Transverse colon (tissue), 4 donors: ENCODE measurements at regions not wholly inside any gene's neighbourhood (a gene's known extent, or its start where the extent isn't known, plus 50 kb on each side); places are given as distances from the start of the nearest gene placed in this dataset.

Experiments
- DNase-seq: peaks from one replicate; pipeline ENCODE4 v3.0.0-alpha.2; 2019
- H3K27ac ChIP-seq, 4 donors: fragments of 200-600 bp; sonication (generic); 2 replicates each; pipeline ENCODE4 v1.5.1; 2016 to 2018; ENCODE audit warnings: inconsistent platforms in 4 of 4
- H3K27me3 ChIP-seq: fragments of 200-600 bp; sonication (generic); 2 replicates; pipeline ENCODE4 v1.5.1; 2017; ENCODE audit warnings: inconsistent platforms
- H3K36me3 ChIP-seq, 4 donors: fragments of 200-600 bp; sonication (generic); 2 replicates each; pipeline ENCODE4 v1.5.1; 2017 to 2019; ENCODE audit warnings: inconsistent platforms in 4 of 4
- H3K4me1 ChIP-seq, 4 donors: fragments of 200-600 bp; sonication (generic); 2 replicates each; pipeline ENCODE4 v1.5.1; 2017 to 2020; ENCODE audit warnings: inconsistent platforms in 4 of 4
- H3K4me3 ChIP-seq, 4 donors: fragments of 200-600 bp; sonication (generic); 1 replicate in 1 of 4; 2 replicates in 3 of 4; pipeline versions ENCODE4 v1.5.1 to v1.6.1; 2017 to 2019; ENCODE audit warnings: inconsistent platforms in 4 of 4
- H3K9me3 ChIP-seq, 2 donors: fragments of 200-600 bp; sonication (generic); 2 replicates each; pipeline ENCODE4 v1.5.1; 2017 to 2019; ENCODE audit warnings: inconsistent platforms in 2 of 2
- EP300 ChIP-seq: sonication (generic); formaldehyde crosslinking; IDR thresholded peaks from one replicate; pipeline ENCODE4 v1.6.1; 2017; ENCODE audit warnings: antibody characterized with exemption, low read depth
- POLR2A ChIP-seq: fragments of 450-650 bp; IDR thresholded peaks from one replicate; pipeline ENCODE4 v1.6.1; 2016; ENCODE audit warnings: antibody characterized with exemption, mild to moderate bottlenecking, moderate library complexity
- POLR2AphosphoS5 ChIP-seq, 3 donors: sonication (generic); formaldehyde crosslinking; IDR thresholded peaks; one replicate each; pipeline ENCODE4 v1.6.1; 2016; ENCODE audit warnings: antibody characterized with exemption in 3 of 3
- WGBS, 2 donors: methylation state at CpG; one replicate each; pipeline ENCODE4 v1.1.5; 2018; ENCODE audit warnings: low coverage in 1 of 2; 5-methylcytosine and 5-hydroxymethylcytosine counted together
- in situ Hi-C, 4 donors: fragments of 200-750 bp; cut with MboI; loops; one replicate each; pipeline versions ENCODE4 v1.15.0 to v1.15.1; 2017; ENCODE audit warnings: low sequenced_read_pairs in 3 of 4, low pct_ligation_motif_present in 1 of 4, low pct_unique_long_range_greater_than_20kb in 1 of 4
- intact Hi-C: fragments of 100-400 bp; cut with DNase I; formaldehyde crosslinking; loops from one replicate; pipeline ENCODE4 v1.15.1; 2023; ENCODE audit warnings: low total_unique reads
- TF ChIP-seq, protein P1 (sequence below), 5 experiments: fragments of 200-600 bp in 3 of 5; fragments of 450-650 bp in 2 of 5; sonication (generic) in 3 of 5; IDR thresholded peaks; 1 replicate in 2 of 5; 2 replicates in 3 of 5; pipeline ENCODE4 v1.5.1; 2016 to 2017; ENCODE audit warnings: antibody characterized with exemption in 5 of 5, inconsistent platforms in 3 of 5, mild to moderate bottlenecking in 2 of 5, moderate library complexity in 1 of 5

DNA sequence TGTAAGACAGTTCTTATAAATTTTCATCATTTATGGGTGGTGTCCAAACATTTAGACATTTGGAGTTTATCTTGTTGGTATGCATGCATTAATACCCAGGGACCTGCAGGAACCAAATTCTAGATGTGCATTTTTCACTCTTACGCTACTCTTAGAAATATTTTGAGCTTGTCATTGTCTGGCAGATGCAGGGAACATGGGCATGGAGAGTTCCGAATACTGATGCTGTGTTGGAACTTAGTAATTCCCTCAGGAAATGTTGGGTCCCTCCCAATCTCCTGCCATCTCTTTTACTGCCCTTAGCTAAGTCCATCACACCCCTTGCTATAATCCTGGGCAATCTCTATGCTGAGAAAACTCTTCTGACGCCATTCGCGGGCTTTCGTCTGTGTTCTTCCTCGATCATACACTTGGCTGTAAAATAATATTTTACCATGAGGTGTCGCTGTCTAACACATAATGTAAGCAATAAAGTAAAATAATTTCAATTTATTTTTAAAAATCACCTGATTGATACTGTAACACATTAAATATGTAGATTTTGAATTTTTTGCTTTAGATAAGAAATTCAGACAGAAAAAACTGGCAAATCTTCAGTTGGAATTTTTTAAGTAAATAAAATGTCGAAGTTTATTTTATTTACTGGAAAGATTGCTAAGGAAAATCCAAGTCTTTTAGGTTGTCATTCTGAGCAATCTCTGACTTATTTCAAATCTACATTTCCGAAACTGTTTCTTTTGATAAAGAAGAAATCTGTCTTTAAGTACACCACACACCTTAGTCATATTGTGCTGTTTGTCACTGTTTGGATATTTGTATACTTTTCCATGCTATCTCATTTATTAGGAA, 304.1 kb upstream of the SSTR1 start:
- WGBS, 2 donors: 26% methylated on average over 10 of the region's 10 CpGs
- Histone ChIP-seq H3K4me1 (no peaks in the 10 kb centered on the region), H3K9me3 (no peaks in the 10 kb centered on the region), H3K4me3 (no peak overlapping the region), H3K36me3 (no peaks in the 10 kb centered on the region), H3K27me3 (peaks cover 4% of the 10 kb centered on the region), H3K27ac (no peak overlapping the region)
- DNase-seq: no peak
- in situ Hi-C loops (no loop called here), intact Hi-C loops (no loop called here)
- TF ChIP-seq, protein P1, sequence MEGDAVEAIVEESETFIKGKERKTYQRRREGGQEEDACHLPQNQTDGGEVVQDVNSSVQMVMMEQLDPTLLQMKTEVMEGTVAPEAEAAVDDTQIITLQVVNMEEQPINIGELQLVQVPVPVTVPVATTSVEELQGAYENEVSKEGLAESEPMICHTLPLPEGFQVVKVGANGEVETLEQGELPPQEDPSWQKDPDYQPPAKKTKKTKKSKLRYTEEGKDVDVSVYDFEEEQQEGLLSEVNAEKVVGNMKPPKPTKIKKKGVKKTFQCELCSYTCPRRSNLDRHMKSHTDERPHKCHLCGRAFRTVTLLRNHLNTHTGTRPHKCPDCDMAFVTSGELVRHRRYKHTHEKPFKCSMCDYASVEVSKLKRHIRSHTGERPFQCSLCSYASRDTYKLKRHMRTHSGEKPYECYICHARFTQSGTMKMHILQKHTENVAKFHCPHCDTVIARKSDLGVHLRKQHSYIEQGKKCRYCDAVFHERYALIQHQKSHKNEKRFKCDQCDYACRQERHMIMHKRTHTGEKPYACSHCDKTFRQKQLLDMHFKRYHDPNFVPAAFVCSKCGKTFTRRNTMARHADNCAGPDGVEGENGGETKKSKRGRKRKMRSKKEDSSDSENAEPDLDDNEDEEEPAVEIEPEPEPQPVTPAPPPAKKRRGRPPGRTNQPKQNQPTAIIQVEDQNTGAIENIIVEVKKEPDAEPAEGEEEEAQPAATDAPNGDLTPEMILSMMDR (IDR thresholded peaks at IDR 0.05): peak; percentile 46 to 63 (median 49)
- no peak for TF ChIP-seq POLR2A
- TF ChIP-seq EP300: no peak
- TF ChIP-seq POLR2AphosphoS5 (IDR thresholded peaks at IDR 0.05): no peak

DNA sequence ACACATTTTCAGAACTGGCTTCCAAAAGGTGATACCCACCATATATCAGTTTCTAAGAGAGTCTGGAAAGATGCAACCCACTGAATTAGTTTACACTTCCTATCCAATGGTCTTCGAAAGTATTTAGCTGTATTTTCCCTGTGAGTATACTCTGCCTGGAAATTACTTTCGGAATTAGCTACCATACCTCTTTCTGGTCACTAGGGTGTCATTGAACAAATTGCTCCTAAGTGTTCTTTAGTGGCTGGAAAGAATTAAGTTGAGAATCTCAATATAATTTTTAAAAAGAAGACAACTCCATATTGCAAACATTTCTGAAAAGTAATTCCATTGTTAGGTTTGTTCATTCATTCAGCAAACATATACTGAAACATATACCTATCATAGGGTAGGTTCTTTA, 283.1 kb upstream of the SSTR1 start:
- DNase-seq: no peak
- no peaks in the 10 kb centered on the region for H3K27me3 ChIP-seq
- no peak for TF ChIP-seq POLR2A
- TF ChIP-seq, protein P1 (IDR thresholded peaks at IDR 0.05): no peak
- TF ChIP-seq EP300: no peak
- TF ChIP-seq POLR2AphosphoS5 (IDR thresholded peaks at IDR 0.05): no peak
- in situ Hi-C loops (no loop called here), intact Hi-C loops (no loop called here)
- WGBS, 2 donors: 86 to 94% methylated on average over 2 of the region's 2 CpGs
- H3K4me1 ChIP-seq: no peaks in the 10 kb centered on the region
- no peak overlapping the region for H3K4me3 ChIP-seq
- H3K36me3 ChIP-seq: no peaks in the 10 kb centered on the region
- no peak overlapping the region for H3K27ac ChIP-seq
- H3K9me3 ChIP-seq: no peaks in the 10 kb centered on the region

DNA sequence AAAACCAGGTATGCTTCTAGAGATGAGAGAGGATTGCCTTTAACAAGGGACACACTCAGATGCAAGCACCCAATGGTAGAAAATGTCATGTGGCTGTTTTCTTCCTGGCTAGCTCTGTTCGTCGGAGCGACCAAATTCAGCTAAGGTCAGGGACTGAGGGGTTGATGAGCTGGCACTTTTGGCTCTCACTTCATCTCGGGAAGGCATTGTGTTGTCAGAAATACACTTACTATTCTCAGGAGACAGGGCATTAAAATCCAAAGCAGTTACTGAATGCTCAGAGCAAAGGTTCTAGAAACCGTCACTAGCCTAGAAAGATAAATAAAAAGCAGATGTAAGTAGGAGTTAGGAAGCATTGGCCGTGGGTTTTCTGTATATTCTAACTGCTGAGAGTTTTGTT, 275.7 kb upstream of the SSTR1 start:
- in situ Hi-C loops (no loop called here), intact Hi-C loops (no loop called here)
- Histone ChIP-seq H3K27ac (no peak overlapping the region), H3K4me1 (no peaks in the 10 kb centered on the region), H3K9me3 (no peaks in the 10 kb centered on the region), H3K4me3 (no peak overlapping the region), H3K36me3 (no peaks in the 10 kb centered on the region), H3K27me3 (no peaks in the 10 kb centered on the region)
- TF ChIP-seq POLR2AphosphoS5 (IDR thresholded peaks at IDR 0.05) (no peak), EP300 (no peak), POLR2A (no peak)
- TF ChIP-seq, protein P1 (IDR thresholded peaks at IDR 0.05): no peak
- no peak for DNase-seq
- WGBS, 2 donors: 41 to 70% methylated on average over 3 to 6 of the region's 6 CpGs

DNA sequence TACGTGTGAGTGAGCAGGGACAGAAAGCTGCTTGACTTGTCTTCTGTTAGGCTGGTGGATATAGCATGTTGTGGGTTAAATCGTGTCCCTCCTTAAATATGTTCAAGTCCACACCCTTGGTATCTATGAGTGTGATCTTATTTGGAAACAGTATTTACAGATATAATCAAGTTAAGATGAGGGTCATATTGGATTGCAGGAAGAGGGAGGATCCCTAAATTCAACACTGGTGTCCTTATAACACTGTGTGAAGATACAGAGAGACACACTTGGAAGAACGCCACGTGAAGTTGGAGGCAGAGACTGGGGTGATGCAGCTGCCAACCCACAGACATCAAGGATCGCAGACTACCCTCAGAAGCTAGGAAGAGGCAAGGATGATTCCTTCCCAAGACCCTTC, 275.2 kb upstream of the SSTR1 start:
- WGBS, 2 donors: 74 to 77% methylated on average over 2 to 5 of the region's 5 CpGs
- no peak overlapping the region for H3K4me3 ChIP-seq
- no peaks in the 10 kb centered on the region for H3K36me3 ChIP-seq
- no peak for DNase-seq
- H3K4me1 ChIP-seq: no peaks in the 10 kb centered on the region
- no peaks in the 10 kb centered on the region for H3K27me3 ChIP-seq
- H3K27ac ChIP-seq: no peak overlapping the region
- in situ Hi-C loops: no loop called here
- intact Hi-C loops: no loop called here
- no peaks in the 10 kb centered on the region for H3K9me3 ChIP-seq
- TF ChIP-seq, protein P1 (IDR thresholded peaks at IDR 0.05): no peak
- TF ChIP-seq POLR2AphosphoS5 (IDR thresholded peaks at IDR 0.05) (no peak), POLR2A (no peak), EP300 (no peak)
